CD14-positive monocyte (primary cell): ENCODE measurements at regions not wholly inside any gene's neighbourhood (a gene's known extent, or its start where the extent isn't known, plus 50 kb on each side); places are given as distances from the start of the nearest gene placed in this dataset.
"Not testable (repeated sequence)": the region's sequence is repeated elsewhere in the genome, so short reads cannot be mapped to it uniquely, and the experiment has no call there.

ENCODE experiments used
- DNase-seq, 3 donors: peaks; one replicate each; pipeline ENCODE4 v3.0.0-alpha.2; 2011 to 2022
- H2AFZ ChIP-seq: 2 replicates; pipeline ENCODE4 v1.6.0; 2012; ENCODE audit warnings: mild to moderate bottlenecking, low read depth, low read length, inconsistent platforms; ENCODE audit not compliant: insufficient read depth, poor library complexity, severe bottlenecking
- H3K27ac ChIP-seq, 2 donors: 1 replicate in 1 of 2; 2 replicates in 1 of 2; pipeline ENCODE4 v1.5.1; 2012 to 2013; ENCODE audit warnings: low read length in 2 of 2, control low read depth in 1 of 2, inconsistent platforms in 1 of 2, low read depth in 1 of 2, mild to moderate bottlenecking in 1 of 2
- H3K27me3 ChIP-seq, 2 donors: one replicate each; pipeline versions ENCODE4 v1.6.0 to v1.6.1; 2011 to 2013; ENCODE audit warnings: low read length in 2 of 2; ENCODE audit not compliant: control insufficient read depth in 2 of 2, insufficient read depth in 2 of 2
- H3K36me3 ChIP-seq, 2 donors: replicated peaks in 1 of 2; 1 replicate in 1 of 2; 2 replicates in 1 of 2; pipeline versions ENCODE4 v1.5.1 to v1.6.1; 2012 to 2013; ENCODE audit warnings: low read length in 2 of 2, control low read depth in 1 of 2, inconsistent platforms in 1 of 2, mild to moderate bottlenecking in 1 of 2; ENCODE audit not compliant: insufficient read depth in 2 of 2, control insufficient read depth in 1 of 2
- H3K4me1 ChIP-seq, 2 donors: 1 replicate in 1 of 2; 2 replicates in 1 of 2; pipeline versions ENCODE4 v1.5.1 to v1.6.1; 2012 to 2013; ENCODE audit warnings: low read length in 2 of 2, control low read depth in 1 of 2, inconsistent platforms in 1 of 2, mild to moderate bottlenecking in 1 of 2, moderate library complexity in 1 of 2; ENCODE audit not compliant: insufficient read depth in 2 of 2, control insufficient read depth in 1 of 2
- H3K4me2 ChIP-seq: replicated peaks from 2 replicates; pipeline ENCODE3; 2012; ENCODE audit warnings: low read length, moderate library complexity, mild to moderate bottlenecking; ENCODE audit not compliant: poor library complexity, severe bottlenecking; ENCODE audit errors: extremely low read depth
- H3K4me3 ChIP-seq, 3 experiments: fragments of 200-600 bp in 1 of 3; sonication (generic) in 1 of 3; replicated peaks in 1 of 3; 1 replicate in 2 of 3; 2 replicates in 1 of 3; pipeline ENCODE4 v1.5.1; 2011 to 2013; ENCODE audit warnings: low read length in 3 of 3, mild to moderate bottlenecking in 3 of 3, control low read depth in 2 of 3, low read depth in 2 of 3, inconsistent platforms in 1 of 3, moderate library complexity in 1 of 3
- H3K79me2 ChIP-seq: 2 replicates; pipeline ENCODE4 v1.6.0; 2012; ENCODE audit warnings: mild to moderate bottlenecking, control low read depth, inconsistent platforms, low read length, moderate library complexity; ENCODE audit not compliant: insufficient read depth
- H3K9ac ChIP-seq: 2 replicates; pipeline ENCODE4 v1.6.0; 2017; ENCODE audit warnings: low read length, mild to moderate bottlenecking; ENCODE audit not compliant: insufficient read depth, poor library complexity, severe bottlenecking
- H3K9me3 ChIP-seq, 2 donors: replicated peaks in 1 of 2; 1 replicate in 1 of 2; 2 replicates in 1 of 2; pipeline versions ENCODE4 v1.5.1 to v1.6.1; 2012 to 2013; ENCODE audit warnings: low read length in 2 of 2, control low read depth in 1 of 2; ENCODE audit not compliant: control insufficient read depth in 1 of 2, insufficient read depth in 1 of 2
- H4K20me1 ChIP-seq: 2 replicates; pipeline ENCODE4 v1.6.0; 2012; ENCODE audit warnings: mild to moderate bottlenecking, low read length, control low read depth, moderate library complexity; ENCODE audit not compliant: insufficient read depth
- H3K27ac Mint-ChIP-seq, 7 donors: one replicate each; pipeline ENCODE4 v1.8.0; 2020; ENCODE audit warnings: mild to moderate bottlenecking in 7 of 7, mixed read lengths in 7 of 7, moderate library complexity in 6 of 7, inconsistent platforms in 2 of 7
- H3K27me3 Mint-ChIP-seq, 3 donors: one replicate each; pipeline ENCODE4 v1.8.0; 2021 to 2022; ENCODE audit warnings: low read depth in 3 of 3, mild to moderate bottlenecking in 3 of 3, mixed read lengths in 3 of 3, moderate library complexity in 3 of 3, inconsistent platforms in 1 of 3
- H3K36me3 Mint-ChIP-seq, 2 donors: one replicate each; pipeline ENCODE4 v1.8.0; 2020; ENCODE audit warnings: mixed read lengths in 2 of 2, inconsistent platforms in 1 of 2, mild to moderate bottlenecking in 1 of 2
- H3K4me1 Mint-ChIP-seq: one replicate; pipeline ENCODE4 v1.8.0; 2020; ENCODE audit warnings: mild to moderate bottlenecking, mixed read lengths
- H3K4me3 Mint-ChIP-seq, 2 donors: one replicate each; pipeline ENCODE4 v1.8.0; 2020; ENCODE audit warnings: mild to moderate bottlenecking in 2 of 2, mixed read lengths in 2 of 2, moderate library complexity in 1 of 2
- H3K9me3 Mint-ChIP-seq, 7 donors: one replicate each; pipeline ENCODE4 v1.8.0; 2020 to 2022; ENCODE audit warnings: mixed read lengths in 7 of 7, mild to moderate bottlenecking in 6 of 7, moderate library complexity in 6 of 7, inconsistent platforms in 2 of 7
- CTCF ChIP-seq: fragments of 200-600 bp; IDR thresholded peaks from one replicate; pipeline ENCODE4 v1.8.0; 2022; ENCODE audit warnings: antibody characterized with exemption, mild to moderate bottlenecking
- WGBS: methylation state at CpG from one replicate; pipeline ENCODE4 v1.1.5; 2013; ENCODE audit warnings: missing lambda C conversion rate; ENCODE audit not compliant: insufficient coverage; 5-methylcytosine and 5-hydroxymethylcytosine counted together
- intact Hi-C, 2 donors: fragments of 100-400 bp; cut with micrococcal nuclease; formaldehyde crosslinking; loops; one replicate each; pipeline versions ENCODE4 v1.15.0 to v1.15.1; 2023

DNA sequence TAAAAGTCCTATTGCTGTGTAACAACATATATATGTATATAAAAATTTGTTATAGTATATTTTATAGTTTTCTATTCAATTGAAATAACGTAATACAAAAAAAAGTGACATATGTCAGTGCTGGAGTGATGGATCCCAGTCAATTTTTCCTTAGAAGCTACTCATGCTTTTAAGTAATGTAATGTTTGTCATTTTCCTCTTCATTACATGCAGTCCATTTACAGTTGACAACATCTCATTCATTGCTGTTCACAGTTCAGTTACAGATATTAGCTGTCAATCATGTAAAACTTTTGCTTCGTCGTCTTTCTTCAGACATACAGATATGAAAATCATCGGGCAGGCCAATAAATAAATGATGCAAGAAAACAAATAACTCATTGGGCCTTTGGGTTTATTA is 525.1 kb upstream of the PRR20A start:
- Mint-ChIP-seq H3K27ac (no peak overlapping the region), H3K36me3 (no peaks in the 10 kb centered on the region)

GRCh38 chr13:56622840-56623239 is 517.9 kb upstream of the PRR20A start:
- Histone ChIP-seq H3K4me2 (no peak overlapping the region), H4K20me1 (no peaks in the 10 kb centered on the region), H3K9ac (no peak overlapping the region), H3K79me2 (no peaks in the 10 kb centered on the region), H3K9me3 (peaks cover 12% of the 10 kb centered on the region in 2 donors), H3K4me1 (no peaks in the 10 kb centered on the region), H3K27me3 (no peaks in the 10 kb centered on the region), H3K36me3 (no peaks in the 10 kb centered on the region), H3K4me3 (no peak overlapping the region), H2AFZ (no peak overlapping the region), H3K27ac (no peak overlapping the region)
- H3K4me1 Mint-ChIP-seq: no peaks in the 10 kb centered on the region
- H3K4me3 Mint-ChIP-seq: no peak overlapping the region
- no peak for DNase-seq
- WGBS: 84% methylated on average over 4 of the region's 4 CpGs
- peaks cover 5 to 14% (median 8%) of the 10 kb centered on the region in 7 donors for H3K9me3 Mint-ChIP-seq
- intact Hi-C loops: no loop called here
- H3K36me3 Mint-ChIP-seq: no peaks in the 10 kb centered on the region
- H3K27ac Mint-ChIP-seq: peak overlapping the region in 1 of 7 donors; percentile 15
- TF ChIP-seq CTCF: no peak
- no peaks in the 10 kb centered on the region for H3K27me3 Mint-ChIP-seq

More for the DNA sequence above, 525.1 kb upstream of the PRR20A start:
- DNase-seq: no peak
- Mint-ChIP-seq H3K9me3 (peaks cover 0 to 12% (median 2%) of the 10 kb centered on the region in 7 donors), H3K4me1 (no peaks in the 10 kb centered on the region), H3K4me3 (no peak overlapping the region), H3K27me3 (no peaks in the 10 kb centered on the region)
- H3K36me3 ChIP-seq: no peaks in the 10 kb centered on the region
- intact Hi-C loops: no loop called here
- no CpG with 5 or more reads among the region's 4 CpGs for WGBS
- no peaks in the 10 kb centered on the region for H3K4me1 ChIP-seq
- H3K79me2 ChIP-seq: no peaks in the 10 kb centered on the region
- no peak overlapping the region for H3K4me3 ChIP-seq
- no peaks in the 10 kb centered on the region for H3K27me3 ChIP-seq
- no peaks in the 10 kb centered on the region for H4K20me1 ChIP-seq
- no peak overlapping the region for H3K9ac ChIP-seq
- no peak for TF ChIP-seq CTCF
- H3K4me2 ChIP-seq: no peak overlapping the region
- H2AFZ ChIP-seq: no peak overlapping the region
- H3K27ac ChIP-seq: no peak overlapping the region
- H3K9me3 ChIP-seq: no peaks in the 10 kb centered on the region

- H3K27me3 Mint-ChIP-seq, DNase-seq, H3K4me3 Mint-ChIP-seq, H3K4me2 ChIP-seq, H4K20me1 ChIP-seq, H3K4me1 ChIP-seq, intact Hi-C loops, H3K36me3 Mint-ChIP-seq, H3K27ac ChIP-seq, H3K79me2 ChIP-seq, H3K27ac Mint-ChIP-seq, H3K27me3 ChIP-seq, H2AFZ ChIP-seq, H3K4me3 ChIP-seq, H3K36me3 ChIP-seq, H3K9ac ChIP-seq, H3K4me1 Mint-ChIP-seq: not testable (repeated sequence)
- 83% methylated on average over 2 of the region's 6 CpGs for WGBS
- peaks cover 12 to 14% of the 10 kb centered on the region in 2 donors for H3K9me3 ChIP-seq
- H3K9me3 Mint-ChIP-seq: peaks cover 2 to 25% (median 8%) of the 10 kb centered on the region in 7 donors
Measured at GRCh38 chr13:56628886-56629285, 511.8 kb upstream of the PRR20A start.
